OCI-LY3 (cell line): ENCODE measurements at regions not wholly inside any gene's neighbourhood (a gene's known extent, or its start where the extent isn't known, plus 50 kb on each side); places are given as distances from the start of the nearest gene placed in this dataset.

ENCODE experiments used
- H2AFZ ChIP-seq: fragments of 200-600, 300-600 bp; shearing (Covaris generic); 2 replicates; pipeline ENCODE4 v1.6.0; 2014; ENCODE audit warnings: antibody characterized with exemption, low read depth, low read length
- H3K27ac ChIP-seq: fragments of 200-600, 300-600 bp; sonication (generic); 2 replicates; pipeline ENCODE4 v1.5.1; 2014; ENCODE audit warnings: mild to moderate bottlenecking, low read length, moderate library complexity, mixed read lengths
- H3K27me3 ChIP-seq: fragments of 200-600, 300-600 bp; sonication (generic); 2 replicates; pipeline ENCODE4 v1.6.1; 2014; ENCODE audit warnings: low read depth, low read length, mixed read lengths
- H3K36me3 ChIP-seq: fragments of 200-600, 300-600 bp; sonication (generic); replicated peaks from 2 replicates; pipeline ENCODE3; 2014; ENCODE audit warnings: low read depth, low read length, mixed read lengths
- H3K4me1 ChIP-seq: fragments of 300-600, 200-600 bp; sonication (generic); 2 replicates; pipeline ENCODE4 v1.6.1; 2014; ENCODE audit warnings: low read length, mixed read lengths
- H3K4me2 ChIP-seq: fragments of 200-600, 300-600 bp; sonication (generic); 2 replicates; pipeline ENCODE4 v1.6.1; 2014; ENCODE audit warnings: low read length, mixed read lengths
- H3K4me3 ChIP-seq: fragments of 300-600, 200-600 bp; sonication (generic); 2 replicates; pipeline ENCODE4 v1.5.1; 2014; ENCODE audit warnings: antibody characterized with exemption, mild to moderate bottlenecking, low read length, moderate library complexity
- H3K79me2 ChIP-seq: fragments of 300-600, 200-600 bp; shearing (Covaris generic); 2 replicates; pipeline ENCODE4 v1.6.1; 2014; ENCODE audit warnings: mild to moderate bottlenecking, low read length, mixed read lengths
- H3K9ac ChIP-seq: fragments of 300-600, 200-600 bp; shearing (Covaris generic); 2 replicates; pipeline ENCODE4 v1.6.0; 2014; ENCODE audit warnings: mild to moderate bottlenecking, low read length, moderate library complexity
- H3K9me3 ChIP-seq: fragments of 200-600, 300-600 bp; shearing (Covaris generic); 2 replicates; pipeline ENCODE4 v1.6.1; 2014; ENCODE audit warnings: low read length, mixed read lengths; ENCODE audit not compliant: insufficient read depth
- H4K20me1 ChIP-seq: fragments of 200-600, 300-600 bp; sonication (generic); 2 replicates; pipeline ENCODE4 v1.6.1; 2016; ENCODE audit warnings: low read length, mixed read lengths; ENCODE audit not compliant: insufficient read depth
- CTCF ChIP-seq: fragments of 200-600, 300-600 bp; sonication (generic); IDR thresholded peaks from 2 replicates; pipeline ENCODE4 v1.5.1; 2014; ENCODE audit warnings: antibody characterized with exemption, low read length, low read depth
- EZH2phosphoT487 ChIP-seq: fragments of 200-600 bp; shearing (Covaris generic); IDR thresholded peaks from 2 replicates; pipeline ENCODE4 v1.6.1; 2018; ENCODE audit warnings: antibody characterized with exemption, mixed run types, low read depth

GRCh38 chr12:78651755-78652154 lies 212.8 kb upstream of the SYT1 start:
- Histone ChIP-seq H3K27ac (no peak overlapping the region), H3K4me1 (no peaks in the 10 kb centered on the region), H3K4me2 (no peak overlapping the region), H3K9me3 (no peaks in the 10 kb centered on the region), H3K36me3 (no peaks in the 10 kb centered on the region), H4K20me1 (no peaks in the 10 kb centered on the region), H2AFZ (no peak overlapping the region), H3K27me3 (no peaks in the 10 kb centered on the region), H3K79me2 (no peaks in the 10 kb centered on the region), H3K4me3 (no peak overlapping the region), H3K9ac (no peak overlapping the region)
- TF ChIP-seq EZH2phosphoT487 (no peak), CTCF (no peak)

DNA sequence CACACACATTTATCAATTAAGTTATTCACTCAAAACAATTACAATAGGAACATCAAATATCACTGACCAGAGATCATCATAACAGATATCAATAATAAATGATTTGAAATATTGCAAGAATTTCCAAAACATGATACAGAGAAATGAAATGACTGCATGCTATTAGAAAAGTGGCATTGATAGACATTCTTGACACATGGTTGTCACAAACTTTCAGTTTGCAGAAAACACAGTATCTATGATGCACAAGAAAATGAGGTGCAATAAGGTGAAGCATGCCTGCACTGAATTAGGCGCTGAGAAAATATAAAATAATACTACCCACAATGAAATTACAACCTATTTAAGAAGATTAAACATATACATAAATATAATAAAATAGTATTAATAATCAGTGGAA lies 198.0 kb upstream of the SYT1 start:
- Histone ChIP-seq H3K4me1 (no peaks in the 10 kb centered on the region), H3K79me2 (no peaks in the 10 kb centered on the region), H3K9me3 (no peaks in the 10 kb centered on the region), H3K4me3 (no peak overlapping the region), H3K36me3 (no peaks in the 10 kb centered on the region), H3K9ac (no peak overlapping the region), H3K4me2 (no peak overlapping the region), H3K27me3 (no peaks in the 10 kb centered on the region), H2AFZ (no peak overlapping the region), H4K20me1 (no peaks in the 10 kb centered on the region), H3K27ac (no peak overlapping the region)
- TF ChIP-seq EZH2phosphoT487 (no peak), CTCF (no peak)

DNA sequence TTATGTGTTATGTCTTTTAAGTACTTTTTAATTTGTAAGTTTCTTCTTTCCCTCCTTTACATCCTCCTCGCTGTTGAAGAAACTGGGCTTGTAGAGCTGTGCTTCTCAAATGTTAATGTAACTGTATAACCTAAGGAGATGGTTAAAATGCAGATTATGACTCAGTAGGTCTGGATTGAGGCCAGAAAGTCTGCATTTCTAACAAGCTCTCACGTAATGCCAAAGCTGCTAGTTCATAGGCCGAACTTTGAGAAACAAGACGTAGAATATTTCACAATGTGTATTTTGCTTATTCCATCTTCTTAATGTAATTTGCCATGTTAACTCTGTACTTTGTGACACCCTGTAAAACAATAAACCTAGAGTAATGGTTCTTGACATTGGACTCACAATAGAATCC lies 193.3 kb upstream of the SYT1 start:
- H3K79me2 ChIP-seq = no peaks in the 10 kb centered on the region
- H3K4me3 ChIP-seq = no peak overlapping the region
- no peaks in the 10 kb centered on the region for H3K4me1 ChIP-seq
- H3K27me3 ChIP-seq = no peaks in the 10 kb centered on the region
- no peaks in the 10 kb centered on the region for H4K20me1 ChIP-seq
- H3K9me3 ChIP-seq = no peaks in the 10 kb centered on the region
- no peak overlapping the region for H3K9ac ChIP-seq
- no peak overlapping the region for H2AFZ ChIP-seq
- H3K4me2 ChIP-seq = no peak overlapping the region
- H3K36me3 ChIP-seq = no peaks in the 10 kb centered on the region
- TF ChIP-seq EZH2phosphoT487 (no peak), CTCF (no peak)
- no peak overlapping the region for H3K27ac ChIP-seq

- no peaks in the 10 kb centered on the region for H3K27me3 ChIP-seq
- TF ChIP-seq EZH2phosphoT487 = no peak
- TF ChIP-seq CTCF = no peak
- H3K27ac ChIP-seq = no peak overlapping the region
Measured at GRCh38 chr12:78672033-78672432, 192.5 kb upstream of the SYT1 start.

More at GRCh38 chr12:78672033-78672432, 192.5 kb upstream of the SYT1 start:
- no peak overlapping the region for H2AFZ ChIP-seq
- no peaks in the 10 kb centered on the region for H3K9me3 ChIP-seq
- H3K4me3 ChIP-seq = no peak overlapping the region
- no peaks in the 10 kb centered on the region for H3K36me3 ChIP-seq
- H4K20me1 ChIP-seq = no peaks in the 10 kb centered on the region
- no peak overlapping the region for H3K9ac ChIP-seq
- no peak overlapping the region for H3K4me2 ChIP-seq
- H3K4me1 ChIP-seq = no peaks in the 10 kb centered on the region
- H3K79me2 ChIP-seq = no peaks in the 10 kb centered on the region
